ENCODE measurements at regions not wholly inside any gene's neighbourhood (a gene's known extent, or its start where the extent isn't known, plus 50 kb on each side); places are given as distances from the start of the nearest gene placed in this dataset.

DNA sequence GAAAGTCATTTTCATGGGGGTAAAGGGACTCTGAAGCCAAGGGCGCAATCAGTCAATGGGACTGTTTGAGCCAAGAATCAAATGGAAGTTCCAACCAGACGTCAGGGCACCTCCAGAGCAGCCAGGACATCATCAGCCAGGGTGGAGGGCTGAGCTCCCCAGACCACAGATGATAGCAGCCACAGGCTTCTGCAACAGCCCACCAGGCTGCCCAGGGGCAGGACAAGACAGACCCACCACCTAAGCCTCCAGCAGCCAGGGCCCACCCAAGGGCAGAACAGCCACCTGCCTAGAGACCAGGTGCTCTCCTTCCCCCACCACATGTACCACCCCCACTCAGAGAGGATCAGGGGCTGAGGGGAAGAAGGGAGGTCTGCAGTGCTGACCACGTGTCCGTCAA lies 53.8 kb upstream of the SLC66A3 start:
- DNase-seq (ENCODE audit: low read depth) = no peak

DNA sequence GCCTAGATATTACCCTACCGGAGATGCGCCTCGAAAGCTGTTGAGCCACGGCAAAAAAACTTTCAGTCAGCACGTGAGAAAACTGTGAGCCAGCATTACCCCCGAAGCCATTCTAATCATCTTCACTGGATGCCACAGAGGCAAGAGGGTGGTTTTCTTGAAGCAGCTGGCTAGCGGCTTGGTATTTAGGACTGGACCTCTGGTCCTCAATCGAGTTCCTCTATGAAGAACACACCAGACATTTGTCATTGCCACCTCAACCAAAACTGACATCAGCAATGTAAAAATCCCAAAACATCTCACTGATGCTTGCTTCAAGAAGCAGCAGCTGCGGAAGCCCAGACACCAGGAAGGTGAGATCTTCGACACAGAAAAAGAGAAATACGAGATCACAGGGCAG lies 52.8 kb upstream of the SLC66A3 start:
- no peak for DNase-seq (ENCODE audit: low read depth)

DNA sequence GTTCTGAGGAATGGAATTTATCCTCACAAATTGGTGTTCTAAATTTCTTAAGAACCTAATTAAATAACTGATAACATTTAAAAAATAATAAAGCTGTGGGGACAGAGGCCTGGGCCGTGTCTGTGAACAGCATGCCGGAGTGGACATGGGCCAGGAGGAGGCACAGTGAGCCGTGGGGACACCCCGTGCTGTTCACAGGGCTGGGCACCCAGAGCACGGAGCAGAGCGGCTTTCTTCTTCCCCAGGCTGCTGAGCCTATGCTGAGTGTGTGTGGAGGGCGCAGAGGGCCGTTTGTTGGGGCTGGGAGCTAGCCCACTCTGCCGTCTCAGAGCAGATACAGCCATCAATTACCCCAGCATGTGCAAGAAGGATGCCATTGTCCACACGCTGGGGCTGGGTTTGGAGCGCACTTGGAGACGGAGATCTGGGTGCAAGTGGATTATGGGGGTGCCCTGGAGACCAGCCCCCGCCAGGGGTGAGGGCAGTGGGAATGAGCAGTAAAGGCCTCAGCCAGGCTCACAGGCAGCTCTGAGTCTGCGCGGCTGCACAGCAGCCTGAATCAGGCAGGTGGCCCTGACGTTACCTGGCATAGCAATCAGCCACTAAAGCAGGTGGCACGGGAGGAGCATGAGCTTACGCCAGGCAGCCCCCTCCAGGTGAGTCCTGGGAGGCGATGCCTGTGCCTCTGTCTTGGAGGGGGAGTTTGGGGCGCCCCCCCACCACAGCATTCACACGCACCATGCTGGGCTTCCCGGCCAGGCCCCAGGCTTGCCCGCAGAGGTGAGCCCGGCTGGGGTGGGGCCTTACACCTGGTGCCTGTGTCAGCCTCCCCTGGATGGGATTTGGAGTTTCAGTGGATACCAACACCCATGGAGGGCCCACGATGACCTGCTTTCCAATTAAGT lies 52.1 kb upstream of the SLC66A3 start:
- DNase-seq (ENCODE audit: low read depth) = no peak

DNA sequence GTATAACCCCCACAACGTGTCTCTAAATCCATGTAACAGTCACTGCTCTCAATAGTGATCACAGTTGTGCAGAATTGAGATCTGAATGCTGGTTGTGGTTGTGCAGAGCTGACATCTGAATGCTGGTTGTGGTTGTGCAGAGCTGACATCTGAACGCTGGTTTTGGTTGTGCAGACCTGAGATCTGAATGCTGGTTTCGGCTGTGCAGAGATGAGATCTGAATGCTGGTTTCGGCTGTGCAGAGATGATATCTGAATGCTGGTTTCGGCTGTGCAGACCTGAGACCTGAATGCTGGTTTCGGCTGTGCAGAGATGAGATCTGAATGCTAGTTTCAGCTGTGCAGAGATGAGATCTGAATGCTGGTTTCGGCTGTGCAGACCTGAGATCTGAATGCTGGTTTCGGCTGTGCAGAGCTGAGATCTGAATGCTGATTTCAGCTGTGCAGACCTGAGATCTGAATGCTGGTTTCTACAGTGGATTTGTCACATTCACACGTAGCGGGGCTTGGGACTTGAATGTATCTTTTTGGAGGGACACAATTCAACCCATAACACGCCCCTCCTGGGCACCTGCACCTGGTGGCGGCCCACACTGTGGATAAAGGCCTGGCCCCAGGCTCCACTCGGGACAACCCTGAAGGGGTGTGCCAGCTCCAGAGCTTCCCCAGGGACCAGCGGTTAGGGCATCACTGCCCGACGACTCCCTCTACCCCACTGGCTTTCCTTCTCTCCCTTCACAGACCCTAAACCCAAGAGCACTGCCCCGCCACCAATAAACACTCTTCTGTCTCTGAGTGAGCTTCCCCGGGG lies 51.1 kb upstream of the SLC66A3 start:
- no peak for DNase-seq (ENCODE audit: low read depth)

DNA sequence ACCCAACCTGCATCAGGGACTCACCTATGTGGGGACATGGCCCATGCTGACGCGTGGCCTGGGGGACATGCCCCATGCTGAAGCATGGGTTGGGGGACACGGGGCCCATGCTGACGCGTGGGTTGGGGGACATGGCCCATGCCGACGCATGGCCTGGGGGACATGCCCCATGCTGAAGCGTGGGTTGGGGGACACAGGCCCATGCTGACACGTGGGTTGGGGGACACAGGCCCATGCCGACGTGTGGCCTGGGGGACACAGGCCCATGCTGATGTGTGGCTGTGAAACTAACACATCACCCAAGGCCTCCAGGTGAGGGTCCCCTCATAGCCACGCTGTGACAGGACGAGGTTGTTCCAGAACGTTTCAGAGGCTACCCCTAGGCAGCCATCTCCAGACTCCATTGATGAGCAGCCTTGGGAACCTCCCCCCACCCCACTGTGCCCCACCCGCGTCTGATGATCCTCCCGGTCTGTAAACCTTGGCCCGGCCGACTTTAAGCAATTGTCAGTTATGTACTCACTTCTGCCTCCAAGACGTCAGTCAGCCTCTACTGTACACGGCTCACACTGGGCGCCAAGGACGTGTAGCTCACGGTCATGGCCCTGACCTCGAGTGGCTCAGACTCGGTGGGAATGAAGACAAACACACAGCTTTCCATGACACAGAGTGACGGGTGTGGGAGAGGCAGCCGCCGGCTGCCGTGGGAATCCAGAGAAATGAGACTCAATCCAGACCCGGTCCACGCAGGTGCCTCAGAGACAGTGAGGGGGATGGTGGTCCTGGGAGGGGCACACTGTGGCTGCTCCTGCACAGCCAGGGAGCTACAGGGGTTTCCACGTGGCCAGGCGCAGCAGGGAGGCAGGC lies 50.2 kb upstream of the SLC66A3 start:
- DNase-seq (ENCODE audit: low read depth) = no peak

Data from renal cortical epithelial cell (primary cell).